IMR-90 (cell line): ENCODE measurements at regions not wholly inside any gene's neighbourhood (a gene's known extent, or its start where the extent isn't known, plus 50 kb on each side); places are given as distances from the start of the nearest gene placed in this dataset.

Experiments
- ATAC-seq: fragments of 200-7000 bp; cut with Tn5 transposase; 2 replicates; pipeline ENCODE4 v1.9.1; 2020; ENCODE audit warnings: low read depth, mild to moderate bottlenecking, moderate library complexity
- BruUV-seq: library from RNA; stranded (reverse); fragments of 400-500 nt; replicated peaks from 2 replicates; lab custom pipeline; 2021; lab: Mats Ljungman, UMichigan
- CTCF ChIA-PET: fragments of 300-600 bp; formaldehyde crosslinking; extraction: SDS; loops from one replicate; lab custom pipeline; 2021; ENCODE audit warnings: antibody characterized with exemption; lab: Yijun Ruan, JAX
- POLR2A ChIA-PET: fragments of 300-600 bp; sonication (Branson Sonifier 250); formaldehyde crosslinking; loops from one replicate; lab custom pipeline; 2022; ENCODE audit warnings: antibody characterized with exemption; ENCODE audit not compliant: unreplicated experiment; lab: Charles Lee
- DNase-seq: peaks from one replicate; pipeline ENCODE4 v3.0.0; 2013
- H2AFZ ChIP-seq: replicated peaks from 2 replicates; pipeline ENCODE3; 2013; ENCODE audit warnings: low read length, mild to moderate bottlenecking; ENCODE audit not compliant: poor library complexity
- H2AK5ac ChIP-seq: 2 replicates; pipeline ENCODE4 v1.6.1; 2013; ENCODE audit warnings: low read depth, low read length, inconsistent platforms
- H2AK9ac ChIP-seq: replicated peaks from 2 replicates; pipeline ENCODE3; 2013; ENCODE audit warnings: mild to moderate bottlenecking, low read depth, low read length, moderate library complexity; ENCODE audit not compliant: poor library complexity
- H2BK120ac ChIP-seq: 2 replicates; pipeline ENCODE4 v1.6.1; 2013; ENCODE audit warnings: low read depth, low read length, inconsistent platforms
- H2BK15ac ChIP-seq: 3 replicates; pipeline ENCODE4 v1.6.1; 2013; ENCODE audit warnings: low read depth, low read length, inconsistent platforms
- H2BK20ac ChIP-seq: 2 replicates; pipeline ENCODE4 v1.6.1; 2013; ENCODE audit warnings: low read depth, mild to moderate bottlenecking, inconsistent platforms, low read length, moderate library complexity
- H2BK5ac ChIP-seq: 2 replicates; pipeline ENCODE4 v1.6.1; 2013; ENCODE audit warnings: mild to moderate bottlenecking, low read depth, low read length, inconsistent platforms; ENCODE audit not compliant: poor library complexity, severe bottlenecking
- H3K14ac ChIP-seq: replicated peaks from 2 replicates; pipeline ENCODE4 v1.6.1; 2013; ENCODE audit warnings: low read depth, low read length, inconsistent platforms
- H3K18ac ChIP-seq: 2 replicates; pipeline ENCODE4 v1.6.1; 2013; ENCODE audit warnings: low read depth, low read length, control low read depth
- H3K23ac ChIP-seq: 2 replicates; pipeline ENCODE4 v1.6.1; 2013; ENCODE audit warnings: low read depth, low read length, inconsistent platforms
- H3K27ac ChIP-seq: 2 replicates; pipeline ENCODE4 v1.5.1; 2013; ENCODE audit warnings: mild to moderate bottlenecking, control low read depth, low read length; ENCODE audit not compliant: insufficient read depth
- H3K27me3 ChIP-seq: 2 replicates; pipeline ENCODE4 v1.6.1; 2013; ENCODE audit warnings: low read length; ENCODE audit not compliant: control insufficient read depth, insufficient read depth
- H3K36me3 ChIP-seq: 2 replicates; pipeline ENCODE4 v1.6.1; 2013; ENCODE audit warnings: low read length, mixed read lengths; ENCODE audit not compliant: control insufficient read depth, insufficient read depth
- H3K4ac ChIP-seq: 2 replicates; pipeline ENCODE4 v1.6.1; 2013; ENCODE audit warnings: low read depth, low read length, inconsistent platforms
- H3K4me1 ChIP-seq: 2 replicates; pipeline ENCODE4 v1.6.1; 2013; ENCODE audit warnings: low read length, mixed read lengths; ENCODE audit not compliant: control insufficient read depth, insufficient read depth
- H3K4me2 ChIP-seq: 2 replicates; pipeline ENCODE4 v1.6.1; 2013; ENCODE audit warnings: low read depth, mild to moderate bottlenecking, control low read depth, low read length, moderate library complexity
- H3K4me3 ChIP-seq: 2 replicates; pipeline ENCODE4 v1.5.1; 2013; ENCODE audit warnings: low read depth, mild to moderate bottlenecking, control low read depth, low read length, moderate library complexity; ENCODE audit not compliant: insufficient read depth
- H3K56ac ChIP-seq: 2 replicates; pipeline ENCODE4 v1.6.1; 2013; ENCODE audit warnings: low read length, inconsistent platforms; ENCODE audit not compliant: insufficient read depth; ENCODE audit errors: extremely low read depth
- H3K79me1 ChIP-seq, 2 experiments: 2 replicates each; pipeline ENCODE4 v1.6.1; 2013; ENCODE audit warnings: low read length in 2 of 2, inconsistent platforms in 1 of 2, low read depth in 1 of 2
- H3K9ac ChIP-seq: 2 replicates; pipeline ENCODE4 v1.6.1; 2013; ENCODE audit warnings: low read depth, low read length, control low read depth
- H3K9me1 ChIP-seq: 2 replicates; pipeline ENCODE4 v1.6.1; 2013; ENCODE audit warnings: low read length, inconsistent platforms; ENCODE audit not compliant: insufficient read depth
- H3K9me3 ChIP-seq: 2 replicates; pipeline ENCODE4 v1.6.1; 2013; ENCODE audit warnings: low read length; ENCODE audit not compliant: control insufficient read depth, insufficient read depth
- H4K20me1 ChIP-seq: 2 replicates; pipeline ENCODE4 v1.6.1; 2013; ENCODE audit warnings: low read length, inconsistent platforms; ENCODE audit not compliant: insufficient read depth
- H4K5ac ChIP-seq: 2 replicates; pipeline ENCODE4 v1.6.1; 2013; ENCODE audit warnings: mild to moderate bottlenecking, low read depth, low read length, control low read depth
- H4K8ac ChIP-seq, 2 experiments: 2 replicates each; pipeline ENCODE4 v1.6.1; 2013; ENCODE audit warnings: low read depth in 2 of 2, low read length in 2 of 2, control low read depth in 1 of 2, inconsistent platforms in 1 of 2
- H4K91ac ChIP-seq: 2 replicates; pipeline ENCODE4 v1.6.1; 2013; ENCODE audit warnings: low read depth, low read length, inconsistent platforms; ENCODE audit not compliant: insufficient read depth
- BHLHE40 ChIP-seq: fragments of 150-350 bp; IDR thresholded peaks from 2 replicates; pipeline ENCODE4 v1.6.1; 2016; ENCODE audit warnings: mild to moderate bottlenecking, low read depth, low read length
- CEBPB ChIP-seq: IDR thresholded peaks from 2 replicates; pipeline ENCODE4 v1.6.1; 2012; ENCODE audit warnings: low read depth, low read length, improper control_type of control experiment
- CHD1 ChIP-seq: IDR thresholded peaks from 2 replicates; pipeline ENCODE4 v1.6.1; 2012; ENCODE audit warnings: low read depth, low read length, improper control_type of control experiment
- POLR2A ChIP-seq: IDR thresholded peaks from 2 replicates; pipeline ENCODE4 v1.6.1; 2012; ENCODE audit warnings: mild to moderate bottlenecking, low read depth, low read length
- RAD21 ChIP-seq: IDR thresholded peaks from 2 replicates; pipeline ENCODE4 v1.6.1; 2012; ENCODE audit warnings: low read length, improper control_type of control experiment
- SMC3 ChIP-seq: fragments of 150-350 bp; IDR thresholded peaks from 2 replicates; pipeline ENCODE4 v1.6.1; 2016; ENCODE audit warnings: low read depth, mild to moderate bottlenecking, antibody characterized with exemption, low read length, moderate library complexity
- WGBS, 2 experiments: methylation state at CpG; one replicate each; pipeline versions ENCODE4 v1.1.5 to v1.1.7; 2013; ENCODE audit warnings: missing lambda C conversion rate in 2 of 2; ENCODE audit not compliant: insufficient read length in 1 of 2; ENCODE audit errors: extremely low coverage in 2 of 2; 5-methylcytosine and 5-hydroxymethylcytosine counted together
- dilution Hi-C: fragments of 300-500 bp; cut with HindIII; formaldehyde crosslinking; loops from one replicate; pipeline ENCODE4 v1.14.3; 2018; ENCODE audit warnings: low sequenced_read_pairs; ENCODE audit not compliant: unreplicated experiment
- in situ Hi-C: fragments of 300-500 bp; cut with MboI; formaldehyde crosslinking; loops from 3 replicates; pipeline ENCODE4 v1.14.3; 2019; ENCODE audit warnings: low sequenced_read_pairs, inconsistent platforms, mixed read lengths
- intact Hi-C: fragments of 100-400 bp; cut with micrococcal nuclease; formaldehyde crosslinking; loops from 2 replicates; pipeline ENCODE4 v1.10.0; 2022
- TF ChIP-seq, protein P1 (sequence below): conservative IDR thresholded peaks from 2 replicates; pipeline ENCODE4 v1.5.1; 2012; ENCODE audit warnings: mild to moderate bottlenecking, low read depth, low read length, improper control_type of control experiment
- TF ChIP-seq, protein P2 (sequence below): fragments of 150-350 bp; IDR thresholded peaks from 2 replicates; pipeline ENCODE4 v1.6.1; 2017; ENCODE audit warnings: mild to moderate bottlenecking, antibody characterized with exemption, low read length, low read depth
- TF ChIP-seq, protein P3 (sequence below): fragments of 150-350 bp; IDR thresholded peaks from 2 replicates; pipeline ENCODE4 v1.6.1; 2016; ENCODE audit warnings: low read depth, mild to moderate bottlenecking, low read length, moderate library complexity, borderline replicate concordance

DNA sequence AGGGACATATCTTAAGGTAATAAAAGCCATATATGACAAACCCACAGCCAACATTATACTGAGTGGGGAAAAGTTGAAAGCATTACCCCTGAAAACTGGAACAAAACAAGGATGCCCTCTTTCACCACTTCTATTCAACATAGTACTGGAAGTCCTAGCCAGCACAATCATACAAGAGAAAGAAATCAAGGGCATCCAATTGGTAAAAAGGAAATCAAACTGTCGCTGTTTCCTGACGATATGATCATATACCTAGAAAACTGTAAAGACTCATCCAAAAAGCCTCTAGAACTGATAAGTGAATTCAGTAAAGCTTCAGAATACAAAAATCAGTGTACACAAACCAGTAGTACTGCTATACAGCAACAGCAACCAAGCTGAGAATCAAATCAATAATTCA is 53.8 kb upstream of the PSME4 start:
- TF ChIP-seq, protein P1, sequence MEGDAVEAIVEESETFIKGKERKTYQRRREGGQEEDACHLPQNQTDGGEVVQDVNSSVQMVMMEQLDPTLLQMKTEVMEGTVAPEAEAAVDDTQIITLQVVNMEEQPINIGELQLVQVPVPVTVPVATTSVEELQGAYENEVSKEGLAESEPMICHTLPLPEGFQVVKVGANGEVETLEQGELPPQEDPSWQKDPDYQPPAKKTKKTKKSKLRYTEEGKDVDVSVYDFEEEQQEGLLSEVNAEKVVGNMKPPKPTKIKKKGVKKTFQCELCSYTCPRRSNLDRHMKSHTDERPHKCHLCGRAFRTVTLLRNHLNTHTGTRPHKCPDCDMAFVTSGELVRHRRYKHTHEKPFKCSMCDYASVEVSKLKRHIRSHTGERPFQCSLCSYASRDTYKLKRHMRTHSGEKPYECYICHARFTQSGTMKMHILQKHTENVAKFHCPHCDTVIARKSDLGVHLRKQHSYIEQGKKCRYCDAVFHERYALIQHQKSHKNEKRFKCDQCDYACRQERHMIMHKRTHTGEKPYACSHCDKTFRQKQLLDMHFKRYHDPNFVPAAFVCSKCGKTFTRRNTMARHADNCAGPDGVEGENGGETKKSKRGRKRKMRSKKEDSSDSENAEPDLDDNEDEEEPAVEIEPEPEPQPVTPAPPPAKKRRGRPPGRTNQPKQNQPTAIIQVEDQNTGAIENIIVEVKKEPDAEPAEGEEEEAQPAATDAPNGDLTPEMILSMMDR, result no peak
- TF ChIP-seq POLR2A (no peak), CEBPB (no peak), SMC3 (no peak), CHD1 (no peak), RAD21 (no peak), BHLHE40 (no peak)
- TF ChIP-seq, protein P2, sequence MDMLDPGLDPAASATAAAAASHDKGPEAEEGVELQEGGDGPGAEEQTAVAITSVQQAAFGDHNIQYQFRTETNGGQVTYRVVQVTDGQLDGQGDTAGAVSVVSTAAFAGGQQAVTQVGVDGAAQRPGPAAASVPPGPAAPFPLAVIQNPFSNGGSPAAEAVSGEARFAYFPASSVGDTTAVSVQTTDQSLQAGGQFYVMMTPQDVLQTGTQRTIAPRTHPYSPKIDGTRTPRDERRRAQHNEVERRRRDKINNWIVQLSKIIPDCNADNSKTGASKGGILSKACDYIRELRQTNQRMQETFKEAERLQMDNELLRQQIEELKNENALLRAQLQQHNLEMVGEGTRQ, result no peak
- TF ChIP-seq, protein P3, sequence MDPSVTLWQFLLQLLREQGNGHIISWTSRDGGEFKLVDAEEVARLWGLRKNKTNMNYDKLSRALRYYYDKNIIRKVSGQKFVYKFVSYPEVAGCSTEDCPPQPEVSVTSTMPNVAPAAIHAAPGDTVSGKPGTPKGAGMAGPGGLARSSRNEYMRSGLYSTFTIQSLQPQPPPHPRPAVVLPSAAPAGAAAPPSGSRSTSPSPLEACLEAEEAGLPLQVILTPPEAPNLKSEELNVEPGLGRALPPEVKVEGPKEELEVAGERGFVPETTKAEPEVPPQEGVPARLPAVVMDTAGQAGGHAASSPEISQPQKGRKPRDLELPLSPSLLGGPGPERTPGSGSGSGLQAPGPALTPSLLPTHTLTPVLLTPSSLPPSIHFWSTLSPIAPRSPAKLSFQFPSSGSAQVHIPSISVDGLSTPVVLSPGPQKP, result no peak
- ChIA-PET POLR2A (no interaction called here), CTCF (no interaction called here)
- no peak overlapping the region for H3K9ac ChIP-seq
- H3K27ac ChIP-seq, result no peak overlapping the region
- dilution Hi-C loops (no loop called here), intact Hi-C loops (no loop called here), in situ Hi-C loops (no loop called here)
- DNase-seq, result no peak
- H4K91ac ChIP-seq, result no peak overlapping the region
- no peak overlapping the region for H3K4me2 ChIP-seq
- no peak overlapping the region for H2BK15ac ChIP-seq
- no peak overlapping the region for H4K5ac ChIP-seq
- H2BK5ac ChIP-seq, result no peak overlapping the region
- H3K18ac ChIP-seq, result no peak overlapping the region
- no peaks in the 10 kb centered on the region for H3K9me1 ChIP-seq
- H3K4me1 ChIP-seq, result no peaks in the 10 kb centered on the region
- no peak overlapping the region for H4K8ac ChIP-seq
- H2AK9ac ChIP-seq, result no peak overlapping the region
- H3K4me3 ChIP-seq, result no peak overlapping the region
- ATAC-seq, result no peak
- no peak overlapping the region for H3K4ac ChIP-seq
- no CpG with 5 or more reads among the region's 2 CpGs for WGBS, 2 experiments
- H2AFZ ChIP-seq, result no peak overlapping the region
- BruUV-seq, result no TSS peak
- H3K79me1 ChIP-seq, result no peaks in the 10 kb centered on the region
- H3K14ac ChIP-seq, result no peak overlapping the region
- no peaks in the 10 kb centered on the region for H4K20me1 ChIP-seq
- H2BK120ac ChIP-seq, result no peak overlapping the region
- H3K36me3 ChIP-seq, result 0 out of 2 replicates have a peak, but pooled peaks cover 2% of the 10 kb centered on the region
- no peak overlapping the region for H3K23ac ChIP-seq
- H2BK20ac ChIP-seq, result no peak overlapping the region
- H3K27me3 ChIP-seq, result no peaks in the 10 kb centered on the region
- peaks cover 3% of the 10 kb centered on the region for H3K9me3 ChIP-seq
- H2AK5ac ChIP-seq, result no peak overlapping the region
- H3K56ac ChIP-seq, result no peak overlapping the region
